Liver (tissue), 7 donors: ENCODE measurements at regions not wholly inside any gene's neighbourhood (a gene's known extent, or its start where the extent isn't known, plus 50 kb on each side); places are given as distances from the start of the nearest gene placed in this dataset.

Source experiments
- DNase-seq: peaks from one replicate; pipeline ENCODE4 v3.0.0-alpha.2; 2017; ENCODE audit warnings: low spot score
- H3K27ac ChIP-seq, 2 donors: one replicate each; pipeline ENCODE4 v1.7.0; 2013; ENCODE audit warnings: inconsistent platforms in 2 of 2, low read length in 2 of 2, control low read depth in 1 of 2, low read depth in 1 of 2, mild to moderate bottlenecking in 1 of 2
- H3K27me3 ChIP-seq, 4 donors: one replicate each; pipeline versions ENCODE4 v1.6.1 to v1.7.0; 2013; ENCODE audit warnings: low read length in 3 of 4, inconsistent platforms in 1 of 4, mild to moderate bottlenecking in 1 of 4, moderate library complexity in 1 of 4; ENCODE audit not compliant: control insufficient read depth in 4 of 4, insufficient read depth in 4 of 4
- H3K36me3 ChIP-seq, 4 donors: one replicate each; pipeline versions ENCODE4 v1.6.1 to v1.7.0; 2013; ENCODE audit warnings: low read length in 3 of 4, mild to moderate bottlenecking in 3 of 4, low read depth in 1 of 4, moderate library complexity in 1 of 4; ENCODE audit not compliant: control insufficient read depth in 4 of 4, insufficient read depth in 3 of 4
- H3K4me1 ChIP-seq, 4 donors: one replicate each; pipeline versions ENCODE4 v1.6.1 to v1.7.0; 2013; ENCODE audit warnings: low read length in 3 of 4, mild to moderate bottlenecking in 3 of 4, moderate library complexity in 1 of 4; ENCODE audit not compliant: control insufficient read depth in 4 of 4, insufficient read depth in 4 of 4
- H3K4me3 ChIP-seq, 3 donors: one replicate each; pipeline versions ENCODE4 v1.6.1 to v1.7.0; 2013; ENCODE audit warnings: low read length in 3 of 3, control low read depth in 1 of 3, low read depth in 1 of 3, mild to moderate bottlenecking in 1 of 3
- H3K9ac ChIP-seq, 2 donors: one replicate each; pipeline ENCODE4 v1.7.0; 2013; ENCODE audit warnings: low read length in 2 of 2, mild to moderate bottlenecking in 2 of 2, moderate library complexity in 2 of 2, control low read depth in 1 of 2, low read depth in 1 of 2
- H3K9me3 ChIP-seq, 4 donors: one replicate each; pipeline versions ENCODE4 v1.6.1 to v1.7.0; 2013; ENCODE audit warnings: low read length in 3 of 4; ENCODE audit not compliant: control insufficient read depth in 4 of 4
- EGR1 ChIP-seq, 2 donors: IDR thresholded peaks; 2 replicates each; pipeline ENCODE4 v1.6.1; 2016 to 2018; ENCODE audit warnings: antibody characterized with exemption in 2 of 2, low read depth in 2 of 2
- FOXA1 ChIP-seq: IDR thresholded peaks from 2 replicates; pipeline ENCODE4 v1.6.1; 2016; ENCODE audit warnings: antibody characterized with exemption
- FOXA2 ChIP-seq: IDR thresholded peaks from 2 replicates; pipeline ENCODE4 v1.6.1; 2016; ENCODE audit warnings: antibody characterized with exemption
- GABPA ChIP-seq, 2 donors: IDR thresholded peaks in 1 of 2; conservative IDR thresholded peaks in 1 of 2; 2 replicates each; pipeline ENCODE4 v1.6.1; 2016; ENCODE audit warnings: antibody characterized with exemption in 2 of 2, mild to moderate bottlenecking in 1 of 2, moderate library complexity in 1 of 2
- HNF4A ChIP-seq, 2 donors: conservative IDR thresholded peaks; 2 replicates each; pipeline ENCODE4 v1.6.1; 2016; ENCODE audit warnings: antibody characterized with exemption in 2 of 2, mild to moderate bottlenecking in 2 of 2
- HNF4G ChIP-seq: IDR thresholded peaks from 2 replicates; pipeline ENCODE4 v1.6.1; 2016; ENCODE audit warnings: antibody characterized with exemption
- JUND ChIP-seq, 2 donors: IDR thresholded peaks; 2 replicates each; pipeline ENCODE4 v1.6.1; 2016; ENCODE audit warnings: antibody characterized with exemption in 2 of 2
- MAX ChIP-seq: IDR thresholded peaks from 2 replicates; pipeline ENCODE4 v1.6.1; 2016; ENCODE audit warnings: antibody characterized with exemption
- NR2F2 ChIP-seq: IDR thresholded peaks from 2 replicates; pipeline ENCODE4 v1.6.1; 2016; ENCODE audit warnings: antibody characterized with exemption
- RAD21 ChIP-seq, 2 donors: IDR thresholded peaks; 2 replicates each; pipeline ENCODE4 v1.6.1; 2016; ENCODE audit warnings: antibody characterized with exemption in 2 of 2, mild to moderate bottlenecking in 2 of 2
- REST ChIP-seq: IDR thresholded peaks from 2 replicates; pipeline ENCODE4 v1.6.1; 2016; ENCODE audit warnings: antibody characterized with exemption, mild to moderate bottlenecking
- SP1 ChIP-seq: IDR thresholded peaks from 2 replicates; pipeline ENCODE4 v1.6.1; 2018; ENCODE audit warnings: antibody characterized with exemption, mild to moderate bottlenecking
- TAF1 ChIP-seq: conservative IDR thresholded peaks from 2 replicates; pipeline ENCODE4 v1.6.1; 2016; ENCODE audit warnings: antibody characterized with exemption, mild to moderate bottlenecking
- ZBTB33 ChIP-seq: IDR thresholded peaks from 2 replicates; pipeline ENCODE4 v1.6.1; 2016; ENCODE audit warnings: antibody characterized with exemption
- WGBS: extraction: QIAGEN DNeasy Blood & Tissue Kit; methylation state at CpG from one replicate; pipeline ENCODE4 v1.1.7; 2013; 5-methylcytosine and 5-hydroxymethylcytosine counted together
- TF ChIP-seq, protein P1 (sequence below): IDR thresholded peaks from 2 replicates; pipeline ENCODE4 v1.6.1; 2016; ENCODE audit warnings: antibody characterized with exemption
- donor health status: healthy.
- donor health status: healthy.
- donor health status: healthy.
- donor health status: healthy.

DNA sequence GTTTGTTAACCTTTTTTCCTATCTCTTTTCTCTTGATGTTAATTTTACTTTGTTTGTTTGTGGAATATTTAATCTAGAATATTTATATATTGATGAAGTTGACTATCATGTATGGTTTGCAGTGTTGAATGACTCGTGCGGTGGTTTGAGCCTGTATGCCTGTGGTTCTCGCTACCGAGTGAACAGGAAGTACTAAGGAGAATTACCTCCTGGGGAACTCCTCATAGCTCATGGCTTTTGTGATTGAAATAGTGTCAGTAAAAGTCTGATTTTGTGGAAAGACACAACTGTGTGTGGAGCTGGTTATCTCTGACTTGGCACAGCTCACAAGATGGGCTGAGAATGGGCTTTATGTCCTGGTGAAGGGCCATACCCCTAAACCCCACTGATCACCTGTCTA is 498.6 kb downstream of the GLRX3 start:
- 62% methylated on average over 4 of the region's 4 CpGs for WGBS
- H3K9ac ChIP-seq: no peak overlapping the region
- DNase-seq: no peak
- no peak overlapping the region for H3K27ac ChIP-seq
- peaks cover 0 to 6% (median 2%) of the 10 kb centered on the region in 4 donors for H3K9me3 ChIP-seq
- H3K27me3 ChIP-seq: peaks cover 0 to 3% (median under 1%) of the 10 kb centered on the region in 4 donors
- H3K36me3 ChIP-seq: no peaks in the 10 kb centered on the region
- no peaks in the 10 kb centered on the region for H3K4me1 ChIP-seq
- TF ChIP-seq HNF4G: no peak
- no peak for TF ChIP-seq REST
- no peak for TF ChIP-seq EGR1 (IDR thresholded peaks at IDR 0.05; ENCODE audit: low read depth in 2 of 2)
- TF ChIP-seq MAX: no peak
- TF ChIP-seq RAD21 (IDR thresholded peaks at IDR 0.05): no peak
- no peak overlapping the region for H3K4me3 ChIP-seq

DNA sequence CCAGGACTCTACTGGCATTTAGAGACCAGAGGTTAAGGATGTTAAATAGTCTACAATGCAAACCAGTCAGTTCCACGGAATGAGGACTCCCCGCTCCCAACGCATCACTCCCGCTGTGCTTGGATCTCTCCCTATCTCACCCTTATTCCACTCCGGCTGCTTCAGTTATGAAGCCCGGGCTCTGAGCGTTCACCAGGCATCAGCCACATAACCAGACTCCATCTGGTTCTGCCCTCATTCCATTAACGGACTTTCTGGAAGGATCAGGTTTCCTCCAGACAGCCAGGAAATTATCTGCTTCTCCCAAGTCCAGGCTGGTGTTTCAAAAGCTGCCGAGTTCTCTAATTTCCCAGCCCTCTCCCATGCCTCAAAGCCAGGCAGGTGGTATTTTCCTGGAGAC is 499.3 kb downstream of the GLRX3 start:
- Histone ChIP-seq H3K9me3 (peaks cover 0 to 6% (median 2%) of the 10 kb centered on the region in 4 donors), H3K9ac (no peak overlapping the region), H3K4me1 (no peaks in the 10 kb centered on the region), H3K36me3 (no peaks in the 10 kb centered on the region), H3K27ac (no peak overlapping the region), H3K4me3 (no peak overlapping the region), H3K27me3 (peaks cover 0 to 3% (median 0%) of the 10 kb centered on the region in 4 donors)
- TF ChIP-seq TAF1 (no peak), HNF4G (no peak), REST (no peak), FOXA2 (no peak), NR2F2 (no peak), MAX (no peak), RAD21 (IDR thresholded peaks at IDR 0.05) (no peak), SP1 (no peak), FOXA1 (no peak), JUND (IDR thresholded peaks at IDR 0.05) (no peak), ZBTB33 (no peak), EGR1 (IDR thresholded peaks at IDR 0.05; ENCODE audit: low read depth in 2 of 2) (no peak), GABPA (IDR thresholded peaks at IDR 0.05 in 1 of 2, conservative IDR thresholded peaks at IDR 0.05 in 1 of 2) (no peak), HNF4A (conservative IDR thresholded peaks at IDR 0.05) (no peak)
- TF ChIP-seq, protein P1, sequence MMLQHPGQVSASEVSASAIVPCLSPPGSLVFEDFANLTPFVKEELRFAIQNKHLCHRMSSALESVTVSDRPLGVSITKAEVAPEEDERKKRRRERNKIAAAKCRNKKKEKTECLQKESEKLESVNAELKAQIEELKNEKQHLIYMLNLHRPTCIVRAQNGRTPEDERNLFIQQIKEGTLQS: no peak
- DNase-seq: no peak
- 61% methylated on average over 9 of the region's 9 CpGs for WGBS
